NCI-H2171 treated with DMSO at 0.1 percent for 48 hours (cell line): ENCODE measurements at regions not wholly inside any gene's neighbourhood (a gene's known extent, or its start where the extent isn't known, plus 50 kb on each side); places are given as distances from the start of the nearest gene placed in this dataset.
"Not testable (repeated sequence)": the region's sequence is repeated elsewhere in the genome, so short reads cannot be mapped to it uniquely, and the experiment has no call there.

Experiments used
- DNase-seq: peaks from one replicate; lab custom pipeline; 2025; lab: John Stamatoyannopoulos, UW

GRCh38 chr13:83101574-83102247 is 780.6 kb downstream of the SLITRK1 start:
- not testable (repeated sequence) for DNase-seq

GRCh38 chr13:83100237-83100636 is 782.0 kb downstream of the SLITRK1 start:
- DNase-seq, result no peak

DNA sequence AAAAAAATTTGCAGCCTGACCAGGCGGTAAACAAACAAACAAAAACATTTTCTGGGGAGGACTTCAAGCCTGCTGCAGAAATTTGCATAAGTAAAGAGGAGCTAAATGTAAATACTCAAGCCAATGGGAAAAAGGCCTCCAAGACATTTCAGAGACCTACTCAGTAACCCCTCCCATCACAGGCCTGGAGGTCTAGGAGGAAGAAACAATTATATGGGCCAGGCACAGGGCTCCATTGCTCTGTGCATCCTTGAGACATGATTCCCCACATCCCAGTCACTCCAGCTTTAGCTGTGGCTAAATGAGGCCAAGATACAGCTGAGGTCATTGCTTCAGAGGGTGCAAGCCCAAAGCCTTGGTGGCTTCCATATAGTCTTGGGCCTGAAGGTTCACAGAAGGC is 793.4 kb downstream of the SLITRK1 start:
- DNase-seq, result no peak

GRCh38 chr13:83086948-83087347 is 795.3 kb downstream of the SLITRK1 start:
- no peak for DNase-seq

DNA sequence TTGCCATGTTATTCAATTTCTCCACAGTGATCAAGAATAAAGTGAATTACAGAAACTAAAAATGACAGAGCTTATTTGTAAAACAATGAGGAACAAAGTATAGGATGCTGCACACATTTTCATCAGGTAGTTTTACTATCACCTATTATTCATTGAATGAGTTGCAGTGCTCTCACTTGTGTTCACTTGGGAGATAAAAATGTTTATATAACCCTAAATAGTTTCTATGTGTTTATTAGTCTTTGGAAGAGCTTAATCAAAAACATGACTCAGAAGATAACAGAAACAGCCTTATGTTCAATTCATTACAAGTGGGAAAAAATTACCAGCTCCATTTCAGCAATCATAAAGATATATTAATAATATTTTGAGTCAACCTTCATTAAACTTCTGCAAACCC is 796.2 kb downstream of the SLITRK1 start:
- DNase-seq, result no peak

GRCh38 chr13:83085186-83085900 is 796.9 kb downstream of the SLITRK1 start:
- DNase-seq, result no peak

GRCh38 chr13:83077499-83077898 is 804.8 kb downstream of the SLITRK1 start:
- DNase-seq, result no peak

GRCh38 chr13:83073930-83074329 is 808.3 kb downstream of the SLITRK1 start:
- not testable (repeated sequence) for DNase-seq

- DNase-seq, result no peak
Measured at GRCh38 chr13:83065108-83065507, 817.2 kb downstream of the SLITRK1 start.

GRCh38 chr13:83057119-83057518 is 825.2 kb downstream of the SLITRK1 start:
- no peak for DNase-seq

DNA sequence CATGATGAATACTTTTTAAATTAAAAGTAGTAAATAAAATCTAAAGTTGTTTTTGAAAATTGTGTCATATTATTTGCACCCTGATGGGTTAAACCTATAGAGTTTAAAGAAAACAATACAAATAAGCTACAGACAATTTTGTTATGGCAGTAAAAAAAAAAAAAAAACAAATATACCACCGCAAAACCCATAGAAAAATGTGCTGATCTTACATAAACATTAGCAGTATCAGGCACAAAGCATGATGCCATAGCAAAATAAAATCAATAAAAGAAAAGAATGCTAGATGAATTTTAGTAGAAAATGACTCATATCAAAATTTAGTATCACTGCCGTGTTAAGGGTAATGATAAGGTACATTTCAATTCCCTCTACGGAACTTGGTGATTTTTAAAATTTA is 826.0 kb downstream of the SLITRK1 start:
- no peak for DNase-seq

- no peak for DNase-seq
Measured at GRCh38 chr13:83048419-83048818, 833.9 kb downstream of the SLITRK1 start.

GRCh38 chr13:83024955-83025594 is 857.2 kb downstream of the SLITRK1 start:
- no peak for DNase-seq

GRCh38 chr13:83024232-83024631 is 858.0 kb downstream of the SLITRK1 start:
- DNase-seq, result no peak

DNA sequence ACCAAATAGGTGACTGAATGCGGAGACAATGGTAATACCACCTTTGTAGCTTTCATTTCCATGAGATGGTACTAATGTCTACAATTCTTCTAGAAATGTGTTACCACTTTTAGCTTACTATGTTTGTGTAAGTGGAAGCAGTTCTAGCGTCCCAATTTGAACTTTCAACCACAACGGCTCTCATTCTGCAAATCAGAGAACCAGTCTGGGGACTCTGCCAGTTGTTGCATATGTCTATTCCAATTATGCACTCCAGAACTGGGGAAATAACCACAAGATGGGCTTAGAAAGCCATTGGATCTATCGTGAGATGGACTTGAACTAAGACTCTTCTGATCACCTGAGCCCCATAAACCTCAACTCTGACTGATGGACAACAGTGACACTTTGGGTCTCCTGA is 862.3 kb downstream of the SLITRK1 start:
- no peak for DNase-seq

DNA sequence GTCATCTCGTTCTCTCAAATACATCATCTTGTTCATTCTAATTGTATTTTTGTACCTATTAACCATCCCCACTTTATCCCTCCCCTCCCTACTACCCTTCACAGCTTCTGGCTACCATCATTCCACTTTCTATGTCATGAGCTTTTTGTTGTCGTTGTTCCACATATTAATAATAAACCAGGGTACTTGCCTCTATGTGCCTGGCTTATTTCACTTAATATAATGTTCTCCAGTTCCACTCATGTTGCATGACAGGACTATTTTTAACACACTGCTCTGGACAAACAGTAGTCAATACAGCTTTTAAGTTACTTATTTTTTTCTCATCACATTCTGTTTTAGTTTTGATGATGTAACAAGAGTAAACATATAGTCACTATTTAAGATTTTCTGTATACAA is 872.3 kb downstream of the SLITRK1 start:
- no peak for DNase-seq

DNA sequence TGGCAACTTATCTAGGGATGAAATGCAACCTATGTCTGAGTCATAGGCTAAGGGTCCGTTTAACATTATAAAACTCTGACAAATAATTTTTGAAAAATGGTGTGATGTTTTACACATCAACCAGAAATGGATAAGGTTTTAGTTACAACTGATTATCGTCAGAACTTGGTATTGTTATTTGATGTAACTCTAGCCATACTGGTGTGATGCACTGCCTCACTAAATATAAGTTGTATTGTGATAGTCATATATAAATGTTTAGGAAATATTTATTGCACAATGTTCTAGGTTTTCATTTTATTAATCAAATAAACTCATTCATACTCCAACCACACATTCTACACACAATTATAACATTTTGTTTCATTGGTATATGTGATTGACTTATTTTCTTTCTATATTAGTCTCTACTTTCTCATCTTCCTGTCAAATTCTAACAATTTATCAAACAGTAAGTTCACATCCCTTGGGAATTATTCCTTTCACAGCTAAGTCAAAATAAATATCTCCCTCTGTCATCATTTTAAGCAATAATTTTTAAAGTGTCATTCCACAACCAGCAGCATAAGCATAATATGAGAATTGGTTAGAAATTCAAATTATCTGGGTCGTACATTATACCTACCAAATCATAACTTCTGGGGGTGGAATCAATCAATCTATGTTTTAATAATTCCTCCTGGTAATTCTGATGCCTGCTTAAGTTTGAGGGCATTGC is 873.9 kb downstream of the SLITRK1 start:
- no peak for DNase-seq

GRCh38 chr13:83007226-83007625 is 875.0 kb downstream of the SLITRK1 start:
- no peak for DNase-seq

DNA sequence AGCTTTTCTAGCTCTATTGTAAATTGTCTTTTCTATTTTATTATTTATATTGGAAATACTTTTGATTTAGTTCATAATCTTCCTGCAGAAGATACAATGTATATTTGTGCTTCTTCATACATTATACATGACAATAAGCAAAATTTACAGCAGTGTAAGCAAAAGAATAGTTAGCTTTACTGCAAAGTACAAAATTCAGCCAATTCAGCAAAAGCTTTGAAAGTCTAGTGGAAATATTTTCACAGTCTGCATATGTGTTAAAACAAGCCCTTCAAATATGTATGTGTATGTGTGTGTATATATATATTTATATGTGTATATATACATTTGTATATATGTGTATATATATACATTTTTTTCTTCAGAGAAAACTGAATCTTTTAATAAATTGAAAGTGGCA is 879.1 kb downstream of the SLITRK1 start:
- no peak for DNase-seq

GRCh38 chr13:82993417-82993816 is 888.9 kb downstream of the SLITRK1 start:
- no peak for DNase-seq

DNA sequence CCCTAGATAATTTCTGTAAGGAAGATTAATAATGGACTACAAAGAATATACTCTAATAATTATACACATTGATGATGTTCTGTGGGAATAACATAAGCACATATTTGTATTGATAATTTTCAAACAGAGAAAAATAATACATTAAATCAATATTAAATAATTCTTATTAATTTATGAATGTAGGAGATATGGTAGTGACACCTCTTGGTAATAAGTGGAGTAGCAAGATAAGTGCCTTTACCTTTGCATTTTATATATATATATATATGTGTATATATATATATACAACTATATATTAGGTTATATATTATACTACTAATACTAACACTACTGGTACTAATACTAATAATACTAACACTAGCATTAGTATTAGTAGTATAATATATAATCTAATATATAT is 905.8 kb downstream of the SLITRK1 start:
- no peak for DNase-seq

DNA sequence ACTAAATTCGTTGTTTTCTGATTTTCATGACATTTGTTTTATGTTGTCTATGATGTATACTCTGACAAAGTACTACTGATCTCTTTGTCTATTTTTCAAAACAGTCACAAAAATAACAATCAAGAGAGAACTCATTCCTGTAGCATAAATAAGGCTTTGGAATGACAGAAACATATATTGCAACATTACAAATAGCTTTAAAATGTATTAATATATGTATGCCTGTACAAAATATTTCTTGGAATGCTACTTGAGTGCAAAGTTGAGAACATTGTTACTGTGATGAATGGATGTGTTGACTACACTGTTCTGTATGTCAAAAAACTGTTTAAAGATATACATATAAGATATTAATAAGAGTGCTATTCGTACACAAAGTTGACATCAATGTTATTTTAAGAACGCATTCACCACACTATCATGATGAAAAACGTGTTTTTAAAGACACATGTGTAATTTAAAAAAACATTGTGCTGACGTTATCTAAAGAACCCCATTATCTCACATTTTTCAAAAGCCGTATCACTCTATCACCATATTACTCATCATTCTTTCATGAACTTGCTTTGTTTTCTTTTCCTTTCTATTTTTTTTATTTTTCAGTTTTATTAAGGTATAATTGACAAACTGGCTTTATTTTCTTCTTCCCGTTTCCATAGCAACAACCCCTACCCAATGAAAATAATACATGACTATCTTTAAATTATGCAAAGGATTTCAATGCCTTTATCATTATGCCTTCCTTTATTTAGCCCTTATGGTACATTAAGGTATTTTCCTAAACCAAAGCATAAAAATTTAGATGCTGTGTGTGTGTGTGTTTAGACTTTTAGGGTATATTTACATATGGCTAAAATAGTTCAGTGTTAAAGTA is 918.8 kb downstream of the SLITRK1 start:
- no peak for DNase-seq
